HG02938 (cell line): ENCODE measurements at regions not wholly inside any gene's neighbourhood (a gene's known extent, or its start where the extent isn't known, plus 50 kb on each side); places are given as distances from the start of the nearest gene placed in this dataset.

ENCODE experiments used
- ATAC-seq: cut with Tn5 transposase; IDR thresholded peaks from one replicate; pipeline ENCODE4 v1.9.1; 2021; ENCODE audit warnings: mild to moderate bottlenecking, moderate library complexity; ENCODE audit not compliant: unreplicated experiment

GRCh38 chr14:29264865-29265264, 498.3 kb downstream of the FOXG1 start:
- ATAC-seq = no peak

GRCh38 chr14:29265852-29266251, 499.3 kb downstream of the FOXG1 start:
- no peak for ATAC-seq

- ATAC-seq = no peak
Measured at GRCh38 chr14:29271669-29272068, 505.1 kb downstream of the FOXG1 start.

- no peak for ATAC-seq
Measured at GRCh38 chr14:29273513-29273912, 506.9 kb downstream of the FOXG1 start.

GRCh38 chr14:29274890-29275596, 508.5 kb downstream of the FOXG1 start:
- ATAC-seq = no peak

- no peak for ATAC-seq
Measured at GRCh38 chr14:29278301-29279263, 512.0 kb downstream of the FOXG1 start.

- ATAC-seq = no peak
Measured at GRCh38 chr14:29282169-29282568, 515.6 kb downstream of the FOXG1 start.

- no peak for ATAC-seq
Measured at GRCh38 chr14:29290441-29290840, 523.9 kb downstream of the FOXG1 start.

GRCh38 chr14:29299372-29299771, 532.8 kb downstream of the FOXG1 start:
- no peak for ATAC-seq

- ATAC-seq = no peak
Measured at GRCh38 chr14:29301571-29301970, 535.0 kb downstream of the FOXG1 start.

GRCh38 chr14:29310210-29310609, 543.6 kb downstream of the FOXG1 start:
- ATAC-seq = no peak

- ATAC-seq = no peak
Measured at GRCh38 chr14:29310757-29311156, 544.2 kb downstream of the FOXG1 start.

- no peak for ATAC-seq
Measured at GRCh38 chr14:29311983-29312382, 545.4 kb downstream of the FOXG1 start.

GRCh38 chr14:29316936-29317335, 550.3 kb downstream of the FOXG1 start:
- no peak for ATAC-seq

GRCh38 chr14:29317423-29317822, 550.8 kb downstream of the FOXG1 start:
- ATAC-seq = no peak

GRCh38 chr14:29320286-29320685, 553.7 kb downstream of the FOXG1 start:
- no peak for ATAC-seq

GRCh38 chr14:29321646-29322045, 555.1 kb downstream of the FOXG1 start:
- no peak for ATAC-seq

- ATAC-seq = no peak
Measured at GRCh38 chr14:29339494-29340172, 573.0 kb downstream of the FOXG1 start.

- ATAC-seq = no peak
Measured at GRCh38 chr14:29348504-29348903, 579.1 kb downstream of the PRKD1 start.

- ATAC-seq = no peak
Measured at GRCh38 chr14:29350496-29350895, 577.2 kb downstream of the PRKD1 start.

- ATAC-seq = no peak
Measured at GRCh38 chr14:29351996-29352705, 575.5 kb downstream of the PRKD1 start.
